ENCODE measurements at regions not wholly inside any gene's neighbourhood (a gene's known extent, or its start where the extent isn't known, plus 50 kb on each side); places are given as distances from the start of the nearest gene placed in this dataset.

DNA sequence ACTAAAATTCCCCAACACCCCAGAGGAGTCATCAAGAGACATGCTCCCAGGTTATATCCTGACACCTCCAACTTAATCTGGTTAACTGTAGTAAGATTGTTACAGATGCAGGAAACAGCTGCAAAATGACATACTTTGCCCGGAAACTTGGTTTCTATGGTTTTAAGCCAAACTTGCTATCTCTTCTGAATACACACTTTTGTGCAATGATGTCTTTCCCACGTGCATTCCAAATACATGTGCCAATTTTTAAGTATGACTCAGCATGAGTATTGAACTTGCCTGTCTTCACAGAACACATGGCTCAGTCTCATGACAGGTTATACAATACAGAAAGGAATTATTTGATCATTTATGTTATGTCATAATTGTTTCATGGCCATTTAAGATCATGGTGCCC, 207.0 kb upstream of the DCBLD2 start:
- Histone ChIP-seq H4K20me1 (ENCODE audit: insufficient read depth, poor library complexity, severe bottlenecking) (no peaks in the 10 kb centered on the region), H3K79me2 (no peaks in the 10 kb centered on the region), H3K27me3 (no peaks in the 10 kb centered on the region), H3K9me3 (ENCODE audit: low read depth) (no peaks in the 10 kb centered on the region), H3K4me2 (no peak overlapping the region), H3K27ac (no peak overlapping the region), H2AFZ (no peak overlapping the region), H3K36me3 (replicated peaks; ENCODE audit: insufficient read depth, low read depth) (no peaks in the 10 kb centered on the region), H3K4me3 (no peak overlapping the region), H3K9me2 (replicated peaks; ENCODE audit: insufficient read depth) (no peaks in the 10 kb centered on the region), H3K4me1 (ENCODE audit: insufficient read depth) (no peaks in the 10 kb centered on the region)
- DNase-seq (ENCODE audit: low spot score), result no peak
- 62% methylated on average over 2 of the region's 2 CpGs for WGBS (ENCODE audit: low lambda C conversion rate, missing lambda C conversion rate)
- TF ChIP-seq EZH2phosphoT487 (IDR thresholded peaks at IDR 0.05; ENCODE audit: low read depth, severe bottlenecking, unreplicated experiment) (no peak), CTCF (IDR thresholded peaks at IDR 0.05; ENCODE audit: poor library complexity) (no peak)

DNA sequence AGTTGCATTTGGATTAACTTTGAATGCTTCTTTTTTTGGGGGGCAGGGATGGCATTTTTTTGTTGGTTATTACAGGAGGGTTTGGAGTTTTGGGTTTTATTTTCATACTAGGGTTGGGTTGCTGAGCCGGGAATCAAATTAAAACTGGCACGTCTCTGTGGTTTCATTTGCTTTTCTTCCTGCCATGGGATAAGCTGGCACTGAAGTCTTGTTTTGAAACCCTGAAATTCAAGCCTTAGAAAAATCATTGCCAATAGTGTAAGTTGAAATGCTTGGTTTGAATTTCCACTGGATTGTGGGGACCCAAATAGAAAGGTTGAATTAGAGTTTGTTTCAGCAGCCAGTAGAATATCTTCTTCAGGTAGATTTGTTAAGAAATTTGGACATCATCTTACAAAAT, 193.1 kb upstream of the DCBLD2 start:
- Histone ChIP-seq H3K36me3 (replicated peaks; ENCODE audit: insufficient read depth, low read depth) (no peaks in the 10 kb centered on the region), H3K4me1 (ENCODE audit: insufficient read depth) (no peaks in the 10 kb centered on the region), H3K27me3 (no peaks in the 10 kb centered on the region), H3K4me2 (no peak overlapping the region), H3K4me3 (no peak overlapping the region), H2AFZ (no peak overlapping the region), H3K9me2 (replicated peaks; ENCODE audit: insufficient read depth) (no peaks in the 10 kb centered on the region), H4K20me1 (ENCODE audit: insufficient read depth, poor library complexity, severe bottlenecking) (no peaks in the 10 kb centered on the region), H3K27ac (no peak overlapping the region), H3K79me2 (no peaks in the 10 kb centered on the region), H3K9me3 (ENCODE audit: low read depth) (no peaks in the 10 kb centered on the region)
- TF ChIP-seq EZH2 (IDR thresholded peaks at IDR 0.05; ENCODE audit: borderline replicate concordance), result no peak
- no peak for TF ChIP-seq EZH2phosphoT487 (IDR thresholded peaks at IDR 0.05; ENCODE audit: low read depth, severe bottlenecking, unreplicated experiment)
- no peak for TF ChIP-seq CTCF (IDR thresholded peaks at IDR 0.05; ENCODE audit: poor library complexity)
- WGBS (ENCODE audit: low lambda C conversion rate, missing lambda C conversion rate), result 86% methylated on average over 2 of the region's 2 CpGs
- no peak for DNase-seq (ENCODE audit: low spot score)

DNA sequence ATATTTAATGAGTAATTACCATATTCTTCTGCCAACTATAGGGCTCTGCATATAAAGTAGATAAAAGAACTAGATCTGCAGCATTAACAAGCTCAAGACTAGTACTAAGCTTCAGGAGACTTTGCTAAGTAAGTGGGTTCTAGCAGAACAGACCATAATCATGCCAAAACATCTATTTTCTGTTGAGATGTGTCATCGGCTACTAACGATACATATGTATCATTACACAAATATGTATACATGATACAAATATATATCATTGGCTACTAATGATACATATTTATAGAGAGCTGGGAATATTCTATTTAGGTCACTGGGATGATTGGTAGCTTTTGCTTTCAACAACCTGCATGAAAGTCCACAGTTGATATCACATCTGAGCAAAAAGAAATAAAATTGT, 185.8 kb upstream of the DCBLD2 start:
- Histone ChIP-seq H3K4me1 (ENCODE audit: insufficient read depth) (no peaks in the 10 kb centered on the region), H3K4me2 (no peak overlapping the region), H3K4me3 (no peak overlapping the region), H3K9me3 (ENCODE audit: low read depth) (no peaks in the 10 kb centered on the region), H3K36me3 (replicated peaks; ENCODE audit: insufficient read depth, low read depth) (no peaks in the 10 kb centered on the region), H4K20me1 (ENCODE audit: insufficient read depth, poor library complexity, severe bottlenecking) (no peaks in the 10 kb centered on the region), H3K27me3 (peaks cover 3% of the 10 kb centered on the region), H3K27ac (no peak overlapping the region), H2AFZ (no peak overlapping the region), H3K9me2 (replicated peaks; ENCODE audit: insufficient read depth) (no peaks in the 10 kb centered on the region), H3K79me2 (no peaks in the 10 kb centered on the region)
- DNase-seq (ENCODE audit: low spot score), result no peak
- 90% methylated on average over 2 of the region's 2 CpGs for WGBS (ENCODE audit: low lambda C conversion rate, missing lambda C conversion rate)
- TF ChIP-seq EZH2phosphoT487 (IDR thresholded peaks at IDR 0.05; ENCODE audit: low read depth, severe bottlenecking, unreplicated experiment) (no peak), EZH2 (IDR thresholded peaks at IDR 0.05; ENCODE audit: borderline replicate concordance) (no peak), CTCF (IDR thresholded peaks at IDR 0.05; ENCODE audit: poor library complexity) (no peak)

- Histone ChIP-seq H3K36me3 (replicated peaks; ENCODE audit: insufficient read depth, low read depth) (no peaks in the 10 kb centered on the region), H2AFZ (no peak overlapping the region), H3K9me2 (replicated peaks; ENCODE audit: insufficient read depth) (no peaks in the 10 kb centered on the region), H3K9me3 (ENCODE audit: low read depth) (no peaks in the 10 kb centered on the region), H3K4me3 (no peak overlapping the region), H3K4me1 (ENCODE audit: insufficient read depth) (no peaks in the 10 kb centered on the region), H3K27me3 (peaks cover 3% of the 10 kb centered on the region), H3K79me2 (no peaks in the 10 kb centered on the region), H3K4me2 (no peak overlapping the region), H4K20me1 (ENCODE audit: insufficient read depth, poor library complexity, severe bottlenecking) (no peaks in the 10 kb centered on the region), H3K27ac (no peak overlapping the region)
- no peak for TF ChIP-seq EZH2phosphoT487 (IDR thresholded peaks at IDR 0.05; ENCODE audit: low read depth, severe bottlenecking, unreplicated experiment)
- TF ChIP-seq CTCF (IDR thresholded peaks at IDR 0.05; ENCODE audit: poor library complexity), result no peak
- TF ChIP-seq EZH2 (IDR thresholded peaks at IDR 0.05; ENCODE audit: borderline replicate concordance), result no peak
- no peak for DNase-seq (ENCODE audit: low spot score)
- 58% methylated on average over 4 of the region's 4 CpGs for WGBS (ENCODE audit: low lambda C conversion rate, missing lambda C conversion rate)
Observed at GRCh38 chr3:99084826-99085225, 183.3 kb upstream of the DCBLD2 start.
